VCaP (cell line): ENCODE measurements at regions not wholly inside any gene's neighbourhood (a gene's known extent, or its start where the extent isn't known, plus 50 kb on each side); places are given as distances from the start of the nearest gene placed in this dataset.
A peak's percentile ranks its signal among the peaks of the same experiment; 100 is the strongest.

Experiments
- H3K27ac ChIP-seq: fragments of 450-650 bp; 2 replicates; pipeline ENCODE4 v1.5.1; 2017
- CTCF ChIP-seq: fragments of 450-650 bp; conservative IDR thresholded peaks from 2 replicates; pipeline ENCODE4 v1.5.1; 2017; ENCODE audit warnings: mild to moderate bottlenecking, moderate library complexity

- H3K27ac ChIP-seq = no peak overlapping the region
- no peak for TF ChIP-seq CTCF
Observed at GRCh38 chr20:56816349-56816748, 187.2 kb downstream of the TFAP2C start.

- no peak overlapping the region for H3K27ac ChIP-seq
- peak; percentile 20; the same call in 1 of the 2 replicates for TF ChIP-seq CTCF
Observed at GRCh38 chr20:56817780-56818675, 188.9 kb downstream of the TFAP2C start.

GRCh38 chr20:56820984-56821383 is 191.9 kb downstream of the TFAP2C start:
- no peak for TF ChIP-seq CTCF
- no peak overlapping the region for H3K27ac ChIP-seq

- peak overlapping the region; percentile 46 for H3K27ac ChIP-seq
- no peak for TF ChIP-seq CTCF
Observed at GRCh38 chr20:56826306-56826704, 197.2 kb downstream of the TFAP2C start.

- H3K27ac ChIP-seq = peak overlapping the region; percentile 46
- TF ChIP-seq CTCF = no peak
Observed at GRCh38 chr20:56826705-56827665, 197.9 kb downstream of the TFAP2C start.

GRCh38 chr20:56827763-56828162 is 198.7 kb downstream of the TFAP2C start:
- no peak overlapping the region for H3K27ac ChIP-seq
- no peak for TF ChIP-seq CTCF

- no peak for TF ChIP-seq CTCF
- H3K27ac ChIP-seq = no peak overlapping the region
Observed at GRCh38 chr20:56828402-56828801, 199.3 kb downstream of the TFAP2C start.
